Astrocyte (in vitro differentiated cells and primary cell): ENCODE measurements at regions not wholly inside any gene's neighbourhood (a gene's known extent, or its start where the extent isn't known, plus 50 kb on each side); places are given as distances from the start of the nearest gene placed in this dataset.

Experiments used
- DNase-seq: peaks from one replicate; pipeline ENCODE4 v3.0.0-alpha.2; 2010; ENCODE audit warnings: low read depth
- FAIRE-seq: peaks from 2 replicates; lab custom pipeline; 2011; peaks lifted over from hg19 to GRCh38; lab: Jason Lieb, UNC
- H2AFZ ChIP-seq: 2 replicates; pipeline ENCODE4 v1.6.0; 2012; ENCODE audit warnings: low read depth, low read length, inconsistent platforms
- H3K27ac ChIP-seq: 2 replicates; pipeline ENCODE4 v1.5.1; 2011; ENCODE audit warnings: low read depth, low read length, inconsistent platforms
- H3K27me3 ChIP-seq: 2 replicates; pipeline ENCODE4 v1.6.0; 2011; ENCODE audit warnings: low read length, inconsistent platforms; ENCODE audit not compliant: insufficient read depth
- H3K36me3 ChIP-seq: 2 replicates; pipeline ENCODE4 v1.5.1; 2011; ENCODE audit warnings: low read length, inconsistent platforms; ENCODE audit not compliant: insufficient read depth
- H3K4me1 ChIP-seq: 2 replicates; pipeline ENCODE4 v1.5.1; 2011; ENCODE audit warnings: low read length, inconsistent platforms; ENCODE audit not compliant: insufficient read depth
- H3K4me2 ChIP-seq: 2 replicates; pipeline ENCODE4 v1.6.0; 2012; ENCODE audit warnings: low read length, inconsistent platforms
- H3K4me3 ChIP-seq: 2 replicates; pipeline ENCODE4 v1.5.1; 2011; ENCODE audit warnings: low read depth, mild to moderate bottlenecking, low read length, inconsistent platforms; ENCODE audit not compliant: insufficient read depth
- H3K79me2 ChIP-seq: 2 replicates; pipeline ENCODE4 v1.6.0; 2012; ENCODE audit warnings: mild to moderate bottlenecking, low read length, inconsistent platforms; ENCODE audit not compliant: insufficient read depth
- H3K9ac ChIP-seq: 2 replicates; pipeline ENCODE4 v1.6.0; 2012; ENCODE audit warnings: mild to moderate bottlenecking, low read length, inconsistent platforms
- H3K9me3 ChIP-seq: 2 replicates; pipeline ENCODE4 v1.5.1; 2012; ENCODE audit warnings: low read depth, mild to moderate bottlenecking, low read length, inconsistent platforms; ENCODE audit not compliant: insufficient read depth
- H4K20me1 ChIP-seq: 2 replicates; pipeline ENCODE4 v1.6.0; 2012; ENCODE audit warnings: low read length, inconsistent platforms; ENCODE audit not compliant: insufficient read depth
- H3K27ac Mint-ChIP-seq: one replicate; pipeline ENCODE4 v1.8.0; 2021; ENCODE audit warnings: mild to moderate bottlenecking, mixed read lengths; ENCODE audit not compliant: unreplicated experiment
- H3K27me3 Mint-ChIP-seq: one replicate; pipeline ENCODE4 v1.8.0; 2021; ENCODE audit warnings: low read depth, mixed read lengths; ENCODE audit not compliant: unreplicated experiment
- H3K36me3 Mint-ChIP-seq: one replicate; pipeline ENCODE4 v1.8.0; 2021; ENCODE audit warnings: low read depth, mixed read lengths; ENCODE audit not compliant: unreplicated experiment
- H3K4me1 Mint-ChIP-seq: one replicate; pipeline ENCODE4 v1.8.0; 2021; ENCODE audit warnings: low read depth, mixed read lengths; ENCODE audit not compliant: unreplicated experiment
- H3K4me3 Mint-ChIP-seq: one replicate; pipeline ENCODE4 v1.8.0; 2021; ENCODE audit warnings: mild to moderate bottlenecking, moderate library complexity, mixed read lengths; ENCODE audit not compliant: unreplicated experiment
- H3K9me3 Mint-ChIP-seq: one replicate; pipeline ENCODE4 v1.8.0; 2021; ENCODE audit warnings: mild to moderate bottlenecking, mixed read lengths; ENCODE audit not compliant: unreplicated experiment
- CTCF ChIP-seq: IDR thresholded peaks from 2 replicates; pipeline ENCODE4 v1.5.1; 2011; ENCODE audit warnings: low read depth, mild to moderate bottlenecking, inconsistent platforms, low read length, moderate library complexity; ENCODE audit not compliant: insufficient read depth
- EZH2 ChIP-seq: IDR thresholded peaks from 2 replicates; pipeline ENCODE4 v1.6.1; 2012; ENCODE audit warnings: mild to moderate bottlenecking, low read length, inconsistent platforms; ENCODE audit not compliant: insufficient read depth

GRCh38 chr5:54769746-54770145, 215.6 kb downstream of the ESM1 start:
- no peaks in the 10 kb centered on the region for H3K4me1 Mint-ChIP-seq
- no peak for TF ChIP-seq EZH2
- TF ChIP-seq CTCF = no peak
- H3K4me3 ChIP-seq = no peak overlapping the region
- no peaks in the 10 kb centered on the region for H3K4me1 ChIP-seq
- no peaks in the 10 kb centered on the region for H3K9me3 ChIP-seq
- H3K36me3 ChIP-seq = no peaks in the 10 kb centered on the region
- H3K4me3 Mint-ChIP-seq = no peak overlapping the region
- no peaks in the 10 kb centered on the region for H3K27me3 Mint-ChIP-seq
- H4K20me1 ChIP-seq = no peaks in the 10 kb centered on the region
- no peak overlapping the region for H2AFZ ChIP-seq
- FAIRE-seq (no peak), DNase-seq (no peak)
- no peak overlapping the region for H3K4me2 ChIP-seq
- H3K9me3 Mint-ChIP-seq = no peaks in the 10 kb centered on the region
- H3K9ac ChIP-seq = no peak overlapping the region
- no peaks in the 10 kb centered on the region for H3K36me3 Mint-ChIP-seq
- H3K27ac Mint-ChIP-seq = no peak overlapping the region
- H3K79me2 ChIP-seq = no peaks in the 10 kb centered on the region
- H3K27me3 ChIP-seq = no peaks in the 10 kb centered on the region
- H3K27ac ChIP-seq = no peak overlapping the region

DNA sequence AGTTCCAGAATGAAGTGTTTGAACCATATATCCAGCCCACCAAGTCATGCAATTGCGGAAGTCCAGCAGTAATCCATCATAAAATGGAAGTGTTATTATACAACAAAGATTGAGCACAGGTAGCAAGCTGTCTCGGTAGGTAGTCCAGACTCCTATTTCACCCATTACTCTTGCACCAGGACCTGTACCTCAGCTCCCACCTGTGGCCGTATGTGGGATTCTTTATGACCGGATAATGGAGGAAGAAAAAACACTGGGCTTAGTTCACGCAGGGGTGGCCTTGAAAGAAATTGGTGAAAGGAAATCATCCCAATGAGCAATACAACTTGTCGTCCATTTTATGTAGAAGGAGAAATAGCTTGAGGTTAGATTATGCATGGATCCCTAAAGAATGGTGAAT, 216.3 kb downstream of the ESM1 start:
- Histone ChIP-seq H3K9me3 (no peaks in the 10 kb centered on the region), H3K9ac (no peak overlapping the region), H3K79me2 (no peaks in the 10 kb centered on the region), H3K4me2 (no peak overlapping the region), H3K27ac (no peak overlapping the region), H3K4me1 (no peaks in the 10 kb centered on the region), H4K20me1 (no peaks in the 10 kb centered on the region), H3K27me3 (no peaks in the 10 kb centered on the region), H3K36me3 (no peaks in the 10 kb centered on the region), H2AFZ (no peak overlapping the region), H3K4me3 (no peak overlapping the region)
- Mint-ChIP-seq H3K9me3 (no peaks in the 10 kb centered on the region), H3K4me1 (peaks cover 2% of the 10 kb centered on the region), H3K27me3 (no peaks in the 10 kb centered on the region), H3K4me3 (no peak overlapping the region), H3K27ac (no peak overlapping the region), H3K36me3 (no peaks in the 10 kb centered on the region)
- no peak for DNase-seq
- FAIRE-seq = no peak
- TF ChIP-seq CTCF = no peak

- Mint-ChIP-seq H3K27me3 (no peaks in the 10 kb centered on the region), H3K36me3 (no peaks in the 10 kb centered on the region), H3K4me1 (peaks cover 2% of the 10 kb centered on the region), H3K27ac (no peak overlapping the region), H3K9me3 (no peaks in the 10 kb centered on the region), H3K4me3 (no peak overlapping the region)
- Histone ChIP-seq H3K9ac (no peak overlapping the region), H3K4me2 (no peak overlapping the region), H3K27me3 (no peaks in the 10 kb centered on the region), H3K27ac (no peak overlapping the region), H2AFZ (no peak overlapping the region), H3K9me3 (no peaks in the 10 kb centered on the region), H4K20me1 (no peaks in the 10 kb centered on the region), H3K79me2 (no peaks in the 10 kb centered on the region), H3K4me1 (peaks cover 1% of the 10 kb centered on the region), H3K4me3 (no peak overlapping the region), H3K36me3 (no peaks in the 10 kb centered on the region)
- peak; percentile 3 for TF ChIP-seq CTCF
- no peak for TF ChIP-seq EZH2
- FAIRE-seq = no peak
- DNase-seq = no peak
Measured at GRCh38 chr5:54766748-54767147, 218.6 kb downstream of the ESM1 start.
